Effector memory CD4-positive, alpha-beta T cell (primary cell): ENCODE measurements at regions not wholly inside any gene's neighbourhood (a gene's known extent, or its start where the extent isn't known, plus 50 kb on each side); places are given as distances from the start of the nearest gene placed in this dataset.

Experiments
- DNase-seq, 3 donors: peaks; one replicate each; pipeline ENCODE4 v3.0.0-alpha.2; 2020
- H3K27ac ChIP-seq: 2 replicates; pipeline ENCODE4 v1.7.0; 2013; ENCODE audit warnings: mild to moderate bottlenecking, low read length, moderate library complexity; ENCODE audit not compliant: insufficient read depth, poor library complexity, severe bottlenecking
- H3K27me3 ChIP-seq: replicated peaks from 2 replicates; pipeline ENCODE4 v1.7.0; 2013; ENCODE audit warnings: mild to moderate bottlenecking, low read length; ENCODE audit not compliant: insufficient read depth, control insufficient read depth, poor library complexity, severe bottlenecking
- H3K36me3 ChIP-seq: 2 replicates; pipeline ENCODE4 v1.7.0; 2013; ENCODE audit warnings: mild to moderate bottlenecking, low read length, moderate library complexity; ENCODE audit not compliant: control insufficient read depth, insufficient read depth
- H3K4me1 ChIP-seq: 2 replicates; pipeline ENCODE4 v1.7.0; 2013; ENCODE audit warnings: low read length, mild to moderate bottlenecking; ENCODE audit not compliant: control insufficient read depth, insufficient read depth, poor library complexity, severe bottlenecking
- H3K4me3 ChIP-seq: 2 replicates; pipeline ENCODE4 v1.7.0; 2013; ENCODE audit warnings: low read length, low read depth, mild to moderate bottlenecking; ENCODE audit not compliant: insufficient read depth, poor library complexity, severe bottlenecking
- H3K9me3 ChIP-seq: 2 replicates; pipeline ENCODE4 v1.7.0; 2013; ENCODE audit warnings: mild to moderate bottlenecking, low read length, moderate library complexity; ENCODE audit not compliant: control insufficient read depth

DNA sequence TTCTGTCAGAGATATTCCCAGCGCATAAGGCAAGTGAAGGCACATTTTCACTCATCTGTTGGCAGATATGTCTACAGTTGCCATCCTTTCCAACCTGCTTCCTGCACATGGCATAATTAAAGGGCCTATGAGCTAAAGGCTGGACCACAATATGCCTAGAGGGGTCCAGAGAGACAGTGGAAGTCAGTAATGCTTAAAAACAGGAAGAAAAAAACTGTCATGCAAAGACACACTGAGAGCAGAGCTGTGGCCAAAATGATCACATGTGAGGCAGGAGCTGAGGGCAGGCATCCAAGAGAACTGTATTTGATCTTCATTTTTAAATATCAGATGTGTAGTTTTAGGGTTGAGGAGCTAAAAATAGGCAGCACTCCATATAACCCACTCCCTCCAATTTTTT, 125.0 kb upstream of the BACH2 start:
- no peak for DNase-seq
- Histone ChIP-seq H3K4me3 (no peak overlapping the region), H3K4me1 (no peaks in the 10 kb centered on the region), H3K9me3 (no peaks in the 10 kb centered on the region), H3K27me3 (no peaks in the 10 kb centered on the region), H3K27ac (no peak overlapping the region), H3K36me3 (no peaks in the 10 kb centered on the region)

GRCh38 chr6:90420500-90420899, 123.9 kb upstream of the BACH2 start:
- Histone ChIP-seq H3K36me3 (no peaks in the 10 kb centered on the region), H3K9me3 (no peaks in the 10 kb centered on the region), H3K4me3 (no peak overlapping the region), H3K4me1 (no peaks in the 10 kb centered on the region), H3K27me3 (no peaks in the 10 kb centered on the region), H3K27ac (no peak overlapping the region)
- DNase-seq: no peak

DNA sequence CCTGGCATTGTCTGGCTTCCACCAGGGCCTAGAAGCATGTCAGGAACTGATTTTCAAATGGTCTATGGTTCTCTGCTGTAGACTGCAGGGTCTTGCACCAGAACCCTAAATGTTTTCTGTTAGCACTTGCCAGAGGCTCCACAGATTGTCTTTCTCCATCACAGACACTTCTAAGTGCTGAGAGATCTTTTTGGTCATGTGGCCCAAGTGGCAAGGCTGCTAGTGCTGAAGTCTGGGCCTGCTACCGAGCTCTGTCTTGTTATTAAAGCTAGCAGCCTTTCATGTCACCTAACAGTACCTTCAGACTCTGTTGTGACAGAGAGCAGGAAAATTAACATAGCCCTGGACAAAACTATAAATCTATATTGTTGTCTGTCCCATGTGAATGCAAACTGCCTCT, 120.7 kb upstream of the BACH2 start:
- H3K4me1 ChIP-seq: peaks cover 15% of the 10 kb centered on the region
- no peak overlapping the region for H3K4me3 ChIP-seq
- DNase-seq: no peak
- H3K9me3 ChIP-seq: no peaks in the 10 kb centered on the region
- H3K27me3 ChIP-seq: no peaks in the 10 kb centered on the region
- H3K27ac ChIP-seq: no peak overlapping the region
- no peaks in the 10 kb centered on the region for H3K36me3 ChIP-seq

- H3K4me1 ChIP-seq: peaks cover 25% of the 10 kb centered on the region
- H3K4me3 ChIP-seq: no peak overlapping the region
- no peaks in the 10 kb centered on the region for H3K9me3 ChIP-seq
- H3K27ac ChIP-seq: no peak overlapping the region
- no peaks in the 10 kb centered on the region for H3K36me3 ChIP-seq
- DNase-seq: no peak
- no peaks in the 10 kb centered on the region for H3K27me3 ChIP-seq
Measured at GRCh38 chr6:90416322-90416721, 119.7 kb upstream of the BACH2 start.

- Histone ChIP-seq H3K9me3 (no peaks in the 10 kb centered on the region), H3K4me3 (no peak overlapping the region), H3K27ac (no peak overlapping the region), H3K36me3 (no peaks in the 10 kb centered on the region), H3K27me3 (no peaks in the 10 kb centered on the region), H3K4me1 (peaks cover 26% of the 10 kb centered on the region)
- DNase-seq: no peak
Measured at GRCh38 chr6:90415178-90415577, 118.5 kb upstream of the BACH2 start.

- Histone ChIP-seq H3K4me1 (peaks cover 26% of the 10 kb centered on the region), H3K27me3 (no peaks in the 10 kb centered on the region), H3K9me3 (no peaks in the 10 kb centered on the region), H3K36me3 (no peaks in the 10 kb centered on the region), H3K27ac (no peak overlapping the region), H3K4me3 (no peak overlapping the region)
- no peak for DNase-seq
Measured at GRCh38 chr6:90414352-90414751, 117.7 kb upstream of the BACH2 start.

DNA sequence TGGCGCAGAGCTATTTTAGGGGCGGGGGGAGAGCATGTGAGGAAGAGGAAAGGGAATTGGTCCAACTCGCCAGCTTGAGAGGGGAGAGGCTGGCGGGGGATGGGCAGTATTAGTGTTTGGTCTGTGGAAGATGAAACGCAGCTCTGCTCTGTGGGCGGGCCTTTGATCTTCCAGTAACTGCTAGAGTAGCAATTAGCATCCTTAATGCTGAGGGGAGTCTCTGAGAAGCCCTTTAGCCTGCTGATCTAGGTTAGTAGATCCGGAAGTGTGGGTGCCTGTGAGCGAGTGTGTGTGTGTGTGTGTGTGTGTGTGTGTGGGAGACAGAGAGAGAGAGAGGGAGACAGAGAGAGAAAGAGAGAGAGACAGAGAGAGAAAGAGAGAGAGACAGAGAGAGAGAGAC, 117.2 kb upstream of the BACH2 start:
- H3K27me3 ChIP-seq: no peaks in the 10 kb centered on the region
- DNase-seq: peak; percentile 64 to 72 (median 69)
- peak overlapping the region; percentile 19 for H3K27ac ChIP-seq
- peaks cover 26% of the 10 kb centered on the region for H3K4me1 ChIP-seq
- H3K9me3 ChIP-seq: no peaks in the 10 kb centered on the region
- no peaks in the 10 kb centered on the region for H3K36me3 ChIP-seq
- H3K4me3 ChIP-seq: peak overlapping the region; percentile 22

GRCh38 chr6:90413396-90413795, 116.8 kb upstream of the BACH2 start:
- peak overlapping the region; percentile 19 for H3K27ac ChIP-seq
- H3K27me3 ChIP-seq: no peaks in the 10 kb centered on the region
- no peaks in the 10 kb centered on the region for H3K9me3 ChIP-seq
- H3K4me1 ChIP-seq: peaks cover 26% of the 10 kb centered on the region
- no peaks in the 10 kb centered on the region for H3K36me3 ChIP-seq
- no peak for DNase-seq
- H3K4me3 ChIP-seq: peak overlapping the region; percentile 22

DNA sequence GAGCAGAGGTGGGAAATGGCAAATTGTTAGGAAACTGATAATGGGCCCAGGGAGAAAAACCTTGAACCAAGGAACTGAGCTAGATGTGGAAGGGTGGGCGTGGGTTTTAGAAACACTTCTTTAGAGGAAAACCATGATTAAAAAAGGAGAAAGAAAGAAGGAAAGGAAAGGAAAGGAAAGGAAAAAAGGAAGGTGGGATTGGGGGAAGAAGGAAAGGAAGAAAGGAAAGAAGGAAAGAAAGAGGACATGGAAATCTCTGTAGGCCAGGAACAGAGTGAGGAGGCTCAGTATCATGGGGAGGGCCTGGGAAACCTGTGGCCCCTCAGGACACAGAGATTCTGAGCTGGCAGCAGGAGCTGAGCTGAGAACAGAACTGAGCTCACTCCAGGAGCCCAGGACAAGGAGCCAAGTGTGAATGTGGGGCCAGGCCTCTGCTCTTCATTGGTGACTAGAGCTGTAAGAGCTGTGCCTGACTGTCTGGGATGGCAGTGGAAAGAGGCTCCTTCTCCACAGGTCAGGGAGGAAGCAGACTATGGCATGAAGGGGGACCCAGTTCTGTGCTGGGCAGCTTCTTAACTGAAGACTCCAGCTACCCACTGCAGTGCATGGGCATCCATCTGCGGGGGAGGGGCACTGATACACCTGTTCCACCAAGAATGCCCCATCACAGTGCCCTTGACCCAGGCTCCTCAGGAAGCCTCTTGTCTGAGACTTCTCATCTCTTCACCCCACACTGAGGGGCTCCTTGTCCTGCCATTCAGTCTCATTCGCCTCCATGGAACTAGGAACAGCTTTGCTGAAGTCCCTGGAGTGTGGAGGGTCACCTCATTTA, 116.1 kb upstream of the BACH2 start:
- no peak overlapping the region for H3K4me3 ChIP-seq
- DNase-seq: no peak
- peaks cover 26% of the 10 kb centered on the region for H3K4me1 ChIP-seq
- no peaks in the 10 kb centered on the region for H3K36me3 ChIP-seq
- no peaks in the 10 kb centered on the region for H3K9me3 ChIP-seq
- H3K27ac ChIP-seq: no peak overlapping the region
- H3K27me3 ChIP-seq: no peaks in the 10 kb centered on the region

GRCh38 chr6:90411292-90411781, 114.7 kb upstream of the BACH2 start:
- Histone ChIP-seq H3K36me3 (no peaks in the 10 kb centered on the region), H3K27ac (peak overlapping the region; percentile 40), H3K4me1 (peaks cover 26% of the 10 kb centered on the region), H3K4me3 (no peak overlapping the region), H3K9me3 (no peaks in the 10 kb centered on the region), H3K27me3 (no peaks in the 10 kb centered on the region)
- DNase-seq: peak; percentile 52 to 67 (median 66)
